Breast epithelium (tissue), 4 donors: ENCODE measurements at regions not wholly inside any gene's neighbourhood (a gene's known extent, or its start where the extent isn't known, plus 50 kb on each side); places are given as distances from the start of the nearest gene placed in this dataset.

Source experiments
- DNase-seq, 2 donors: peaks; one replicate each; pipeline ENCODE4 v3.0.0-alpha.2; 2019; ENCODE audit warnings: low spot score in 2 of 2
- H3K27ac ChIP-seq, 2 donors: fragments of 200-600 bp; sonication (generic) in 1 of 2; one replicate each; pipeline ENCODE4 v1.5.1; 2016 to 2019; ENCODE audit warnings: mild to moderate bottlenecking in 1 of 2
- H3K27me3 ChIP-seq, 2 donors: fragments of 200-600 bp; sonication (generic) in 1 of 2; one replicate each; pipeline versions ENCODE4 v1.5.1 to v1.6.0; 2017 to 2019; ENCODE audit warnings: control low read depth in 1 of 2, mild to moderate bottlenecking in 1 of 2
- H3K36me3 ChIP-seq: fragments of 200-600 bp; one replicate; pipeline ENCODE4 v1.5.1; 2019
- H3K4me1 ChIP-seq, 2 donors: fragments of 200-600 bp; sonication (generic); one replicate each; pipeline ENCODE4 v1.5.1; 2016 to 2019; ENCODE audit warnings: control low read depth in 1 of 2
- H3K4me3 ChIP-seq, 3 donors: fragments of 200-600 bp; sonication (generic); 1 replicate in 2 of 3; 2 replicates in 1 of 3; pipeline ENCODE4 v1.5.1; 2016 to 2019; ENCODE audit warnings: mild to moderate bottlenecking in 3 of 3, moderate library complexity in 2 of 3
- H3K9me3 ChIP-seq, 2 donors: fragments of 200-600 bp; sonication (generic) in 1 of 2; one replicate each; pipeline ENCODE4 v1.5.1; 2016 to 2019; ENCODE audit warnings: control low read depth in 1 of 2
- POLR2A ChIP-seq: fragments of 450-650 bp; IDR thresholded peaks from one replicate; pipeline ENCODE4 v1.6.1; 2016; ENCODE audit warnings: antibody characterized with exemption, mild to moderate bottlenecking, moderate library complexity
- POLR2AphosphoS5 ChIP-seq, 3 donors: sonication (generic); formaldehyde crosslinking; IDR thresholded peaks; one replicate each; pipeline ENCODE4 v1.6.1; 2017; ENCODE audit warnings: antibody characterized with exemption in 3 of 3
- intact Hi-C: fragments of 100-400 bp; cut with DNase I; formaldehyde crosslinking; loops from one replicate; pipeline ENCODE4 v1.15.1; 2023; ENCODE audit warnings: low total_unique reads
- TF ChIP-seq, protein P1 (sequence below), 3 donors: fragments of 450-650 bp; IDR thresholded peaks; one replicate each; pipeline ENCODE4 v1.5.1; 2016 to 2017; ENCODE audit warnings: antibody characterized with exemption in 3 of 3, mild to moderate bottlenecking in 3 of 3, moderate library complexity in 3 of 3

DNA sequence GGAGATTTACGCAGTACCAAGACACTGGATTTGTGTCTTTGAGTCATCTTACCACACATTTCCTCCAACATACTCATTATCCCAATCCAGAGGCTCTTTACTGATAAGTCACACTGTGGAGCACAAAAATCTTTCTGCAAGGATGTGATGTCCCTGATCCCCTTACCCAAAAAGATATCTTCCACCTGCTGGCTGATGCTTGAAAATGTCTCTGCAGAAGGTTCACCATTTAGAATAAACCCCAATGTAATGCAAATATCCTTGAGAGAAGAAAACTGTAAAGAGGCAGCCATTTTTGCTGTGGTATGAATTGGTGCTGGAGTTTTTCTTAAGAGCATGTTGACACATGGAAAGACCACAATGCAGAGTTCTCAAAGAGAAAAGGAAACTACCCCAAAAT lies 65.7 kb upstream of the RORB start:
- Histone ChIP-seq H3K4me1 (no peaks in the 10 kb centered on the region), H3K27ac (no peak overlapping the region), H3K36me3 (no peaks in the 10 kb centered on the region), H3K4me3 (no peak overlapping the region), H3K27me3 (no peaks in the 10 kb centered on the region), H3K9me3 (no peaks in the 10 kb centered on the region)
- TF ChIP-seq POLR2AphosphoS5 (IDR thresholded peaks at IDR 0.05) (no peak), POLR2A (no peak)
- TF ChIP-seq, protein P1, sequence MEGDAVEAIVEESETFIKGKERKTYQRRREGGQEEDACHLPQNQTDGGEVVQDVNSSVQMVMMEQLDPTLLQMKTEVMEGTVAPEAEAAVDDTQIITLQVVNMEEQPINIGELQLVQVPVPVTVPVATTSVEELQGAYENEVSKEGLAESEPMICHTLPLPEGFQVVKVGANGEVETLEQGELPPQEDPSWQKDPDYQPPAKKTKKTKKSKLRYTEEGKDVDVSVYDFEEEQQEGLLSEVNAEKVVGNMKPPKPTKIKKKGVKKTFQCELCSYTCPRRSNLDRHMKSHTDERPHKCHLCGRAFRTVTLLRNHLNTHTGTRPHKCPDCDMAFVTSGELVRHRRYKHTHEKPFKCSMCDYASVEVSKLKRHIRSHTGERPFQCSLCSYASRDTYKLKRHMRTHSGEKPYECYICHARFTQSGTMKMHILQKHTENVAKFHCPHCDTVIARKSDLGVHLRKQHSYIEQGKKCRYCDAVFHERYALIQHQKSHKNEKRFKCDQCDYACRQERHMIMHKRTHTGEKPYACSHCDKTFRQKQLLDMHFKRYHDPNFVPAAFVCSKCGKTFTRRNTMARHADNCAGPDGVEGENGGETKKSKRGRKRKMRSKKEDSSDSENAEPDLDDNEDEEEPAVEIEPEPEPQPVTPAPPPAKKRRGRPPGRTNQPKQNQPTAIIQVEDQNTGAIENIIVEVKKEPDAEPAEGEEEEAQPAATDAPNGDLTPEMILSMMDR (IDR thresholded peaks at IDR 0.05), result no peak
- no peak for DNase-seq
- intact Hi-C loops, result no loop called here

DNA sequence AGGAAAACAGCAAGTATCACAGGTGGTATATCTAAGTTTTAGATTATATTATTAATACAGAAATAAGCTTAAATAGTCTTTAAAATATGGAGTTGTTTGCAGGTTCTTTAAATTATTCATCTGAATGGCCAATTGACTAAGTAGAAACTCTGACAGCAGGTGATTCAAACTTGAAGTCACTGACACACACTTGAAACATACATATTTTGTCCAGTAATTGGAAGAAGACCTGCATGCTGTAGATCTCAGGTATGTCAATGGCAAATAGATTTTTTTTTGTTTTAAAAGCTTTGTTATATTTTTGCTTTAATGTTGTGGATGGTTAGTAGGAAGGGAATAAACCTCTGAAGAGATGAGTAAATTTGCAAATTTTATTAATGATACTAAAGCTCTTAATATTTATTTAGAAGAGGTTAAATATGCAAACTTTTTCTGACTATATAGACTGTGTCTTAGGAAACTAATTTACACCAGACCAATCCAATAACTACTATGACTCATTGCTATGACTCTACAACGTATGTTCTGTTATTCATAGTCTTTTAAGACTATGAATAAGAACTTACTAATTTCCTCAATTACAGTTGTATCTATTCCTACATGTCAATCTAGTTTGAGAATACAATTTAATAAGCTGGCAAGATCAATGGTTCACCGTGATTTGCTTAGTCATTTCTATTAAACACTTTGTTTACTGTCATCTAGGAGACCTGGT lies 53.9 kb upstream of the RORB start:
- Histone ChIP-seq H3K36me3 (no peaks in the 10 kb centered on the region), H3K27me3 (no peaks in the 10 kb centered on the region), H3K27ac (no peak overlapping the region), H3K9me3 (no peaks in the 10 kb centered on the region), H3K4me3 (no peak overlapping the region), H3K4me1 (no peaks in the 10 kb centered on the region)
- intact Hi-C loops, result no loop called here
- TF ChIP-seq POLR2AphosphoS5 (IDR thresholded peaks at IDR 0.05) (no peak), POLR2A (no peak)
- TF ChIP-seq, protein P1 (IDR thresholded peaks at IDR 0.05), result no peak
- no peak for DNase-seq

DNA sequence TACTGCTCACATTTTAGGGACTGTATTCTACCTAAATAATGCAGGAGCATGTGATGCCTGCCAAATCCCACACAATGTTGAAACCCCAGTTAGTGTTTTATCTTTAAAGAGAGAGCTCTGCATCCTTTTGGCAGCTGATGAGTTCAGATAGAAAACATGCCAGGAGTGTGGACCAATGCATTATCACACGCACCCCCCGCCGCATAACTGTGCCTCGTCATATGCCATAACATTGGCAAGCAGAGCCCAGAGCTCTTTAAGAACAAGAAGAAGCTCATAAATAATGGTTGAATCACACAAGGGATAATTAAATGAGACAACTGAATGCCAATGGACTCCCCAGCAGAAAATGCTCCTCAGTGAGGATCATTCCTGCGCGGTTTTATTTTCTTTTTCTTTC lies 52.8 kb upstream of the RORB start:
- intact Hi-C loops, result no loop called here
- H3K27ac ChIP-seq, result no peak overlapping the region
- no peaks in the 10 kb centered on the region for H3K4me1 ChIP-seq
- H3K9me3 ChIP-seq, result no peaks in the 10 kb centered on the region
- H3K4me3 ChIP-seq, result no peak overlapping the region
- no peak for TF ChIP-seq POLR2AphosphoS5 (IDR thresholded peaks at IDR 0.05)
- TF ChIP-seq, protein P1 (IDR thresholded peaks at IDR 0.05), result no peak
- TF ChIP-seq POLR2A, result no peak
- DNase-seq, result no peak
- no peaks in the 10 kb centered on the region for H3K36me3 ChIP-seq
- no peaks in the 10 kb centered on the region for H3K27me3 ChIP-seq
